ENCODE measurements at regions not wholly inside any gene's neighbourhood (a gene's known extent, or its start where the extent isn't known, plus 50 kb on each side); places are given as distances from the start of the nearest gene placed in this dataset.

GRCh38 chr13:62875118-62875640, 1459.5 kb upstream of the PCDH20 start:
- TF ChIP-seq CTCF (IDR thresholded peaks at IDR 0.05; ENCODE audit: low read depth, low read length) (no peak), EZH2phosphoT487 (IDR thresholded peaks at IDR 0.05; ENCODE audit: low read depth) (no peak)
